ENCODE measurements at regions not wholly inside any gene's neighbourhood (a gene's known extent, or its start where the extent isn't known, plus 50 kb on each side); places are given as distances from the start of the nearest gene placed in this dataset.

- TF ChIP-seq ZNF462 (CRISPR knock-in tag; IDR thresholded peaks at IDR 0.05) (no peak), EZH2phosphoT487 (IDR thresholded peaks at IDR 0.05; ENCODE audit: unreplicated experiment) (no peak)
Measured at GRCh38 chr4:157882901-157883300, 289.9 kb downstream of the GASK1B start (continued).

- H3K9me2 ChIP-seq (ENCODE audit: insufficient read depth) = no peaks in the 10 kb centered on the region
- H3K27ac Mint-ChIP-seq = no peak overlapping the region
Measured at GRCh38 chr4:157880761-157881160, 292.1 kb downstream of the GASK1B start.

More at GRCh38 chr4:157880761-157881160, 292.1 kb downstream of the GASK1B start:
- Histone ChIP-seq H3K79me2 (replicated peaks; ENCODE audit: insufficient read depth) (no peaks in the 10 kb centered on the region), H3K4me2 (no peak overlapping the region), H3K4me1 (ENCODE audit: insufficient read depth) (no peaks in the 10 kb centered on the region), H3K27ac (ENCODE audit: low read depth) (no peak overlapping the region), H3K36me3 (ENCODE audit: insufficient read depth) (no peaks in the 10 kb centered on the region), H4K20me1 (replicated peaks; ENCODE audit: insufficient read depth) (no peaks in the 10 kb centered on the region), H3K27me3 (ENCODE audit: insufficient read depth) (no peaks in the 10 kb centered on the region), H3F3A (replicated peaks; ENCODE audit: low read depth) (no peaks in the 10 kb centered on the region), H2AFZ (no peak overlapping the region), H3K4me3 (no peak overlapping the region)
- TF ChIP-seq NANOG (IDR thresholded peaks at IDR 0.05; ENCODE audit: borderline replicate concordance) (no peak), POLR2AphosphoS5 (IDR thresholded peaks at IDR 0.05; ENCODE audit: low read depth) (no peak), JUNB (IDR thresholded peaks at IDR 0.05; ENCODE audit: unreplicated experiment) (no peak), REST (IDR thresholded peaks at IDR 0.05; ENCODE audit: unreplicated experiment) (no peak), STAT1 (IDR thresholded peaks at IDR 0.05; ENCODE audit: unreplicated experiment) (no peak), CTCF (conservative IDR thresholded peaks at IDR 0.05; ENCODE audit: low read depth in 2 of 2) (no peak), EZH2 (IDR thresholded peaks at IDR 0.05; ENCODE audit: low read depth, unreplicated experiment) (no peak), EZH2phosphoT487 (IDR thresholded peaks at IDR 0.05; ENCODE audit: unreplicated experiment) (no peak), ZNF114 (CRISPR knock-in tag; IDR thresholded peaks at IDR 0.05) (no peak), CREB1 (CRISPR knock-in tag; IDR thresholded peaks at IDR 0.05; ENCODE audit: low read depth) (no peak), ETS1 (IDR thresholded peaks at IDR 0.05) (no peak)
- DNase-seq (ENCODE audit: low spot score) (no peak), ATAC-seq (no peak)
- Mint-ChIP-seq H3K4me3 (no peak overlapping the region), H3K36me3 (ENCODE audit: low read depth) (no peaks in the 10 kb centered on the region), H3K27me3 (ENCODE audit: insufficient read depth, low read depth, poor library complexity) (no peaks in the 10 kb centered on the region), H3K9me3 (no peaks in the 10 kb centered on the region), H3K4me1 (no peaks in the 10 kb centered on the region)
